ENCODE measurements at regions not wholly inside any gene's neighbourhood (a gene's known extent, or its start where the extent isn't known, plus 50 kb on each side); places are given as distances from the start of the nearest gene placed in this dataset.

- in situ Hi-C loops (cut with HindIII; ENCODE audit: low sequenced_read_pairs): no loop called here
- DNase-seq (ENCODE audit: low spot score): peak; percentile 81
Measured at GRCh38 chr17:77644181-77645071, 314.1 kb upstream of the TNRC6C start.

DNA sequence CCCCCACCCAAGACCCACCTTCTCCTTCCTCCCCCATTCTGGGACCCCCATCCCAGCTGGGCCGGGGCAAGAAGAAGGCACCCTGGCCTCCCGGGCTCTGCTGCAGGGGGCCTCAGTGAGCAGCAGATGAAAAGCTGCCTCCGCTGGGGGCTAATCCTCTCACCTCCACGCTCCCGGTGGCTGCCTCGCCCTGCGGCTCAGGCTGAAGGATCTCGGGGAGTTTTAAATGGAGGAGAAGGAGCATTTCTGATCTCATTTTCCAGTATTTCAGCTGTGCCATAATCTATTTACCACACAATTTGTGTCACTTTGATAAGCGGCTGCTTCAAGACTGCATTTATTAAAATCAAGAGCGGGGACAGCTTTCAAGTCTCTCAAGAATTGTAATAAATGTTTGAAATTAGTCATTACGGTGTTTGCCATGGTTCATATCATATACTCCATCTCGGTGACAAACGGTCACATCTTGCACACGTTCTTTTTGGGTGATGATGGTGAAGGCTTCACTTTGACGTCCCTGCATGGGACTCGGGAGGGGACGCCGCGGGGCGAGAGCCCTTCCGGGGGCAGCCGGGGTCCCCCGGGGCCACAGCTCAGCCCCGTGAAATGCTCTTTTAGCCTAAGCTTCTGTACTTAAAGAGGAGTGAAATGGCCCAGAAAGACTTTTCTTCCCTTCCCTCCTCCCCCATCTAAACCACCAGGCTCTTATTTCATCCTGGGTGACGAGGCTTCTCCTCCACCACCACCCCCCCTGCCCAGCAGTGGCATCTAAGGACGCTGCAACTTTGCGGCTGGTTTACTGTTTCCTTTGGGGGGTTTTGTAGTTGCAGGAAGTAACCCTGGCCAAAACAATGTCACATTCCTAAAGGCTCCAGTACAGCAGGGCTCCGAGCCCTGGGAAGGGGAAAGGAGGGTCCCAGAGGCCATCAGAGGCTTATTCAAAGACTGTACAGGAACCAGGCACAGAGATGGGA, 313.1 kb upstream of the TNRC6C start:
- DNase-seq (ENCODE audit: low spot score): no peak
- in situ Hi-C loops (cut with HindIII; ENCODE audit: low sequenced_read_pairs): no loop called here

GRCh38 chr17:77646046-77646430, 312.5 kb upstream of the TNRC6C start:
- no peak for DNase-seq (ENCODE audit: low spot score)
- in situ Hi-C loops (cut with HindIII; ENCODE audit: low sequenced_read_pairs): no loop called here

GRCh38 chr17:77647531-77647930, 311.0 kb upstream of the TNRC6C start:
- in situ Hi-C loops (cut with HindIII; ENCODE audit: low sequenced_read_pairs): no loop called here
- DNase-seq (ENCODE audit: low spot score): no peak

GRCh38 chr17:77649717-77650211, 308.7 kb upstream of the TNRC6C start:
- in situ Hi-C loops (cut with HindIII; ENCODE audit: low sequenced_read_pairs): no loop called here
- DNase-seq (ENCODE audit: low spot score): no peak

DNA sequence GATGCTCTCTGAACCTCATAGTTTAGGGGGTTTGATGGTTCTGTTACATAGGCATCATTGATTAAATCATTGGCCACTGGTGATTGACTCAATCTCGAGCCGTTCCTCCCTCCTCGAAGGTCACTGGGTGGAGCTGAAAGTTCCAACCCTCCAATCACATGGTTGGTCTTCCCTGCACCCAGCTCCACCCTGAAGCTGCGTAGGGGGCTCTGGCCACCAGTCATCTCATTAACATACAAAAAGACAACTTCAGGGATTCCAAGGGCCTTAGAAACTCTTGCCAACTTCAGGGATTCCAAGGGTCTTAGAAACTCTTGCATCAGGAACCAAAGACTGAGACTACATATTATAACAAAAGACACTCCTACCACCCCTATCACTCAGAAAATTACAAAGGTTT, 306.5 kb upstream of the TNRC6C start:
- no peak for DNase-seq (ENCODE audit: low spot score)
- in situ Hi-C loops (cut with HindIII; ENCODE audit: low sequenced_read_pairs): no loop called here

DNA sequence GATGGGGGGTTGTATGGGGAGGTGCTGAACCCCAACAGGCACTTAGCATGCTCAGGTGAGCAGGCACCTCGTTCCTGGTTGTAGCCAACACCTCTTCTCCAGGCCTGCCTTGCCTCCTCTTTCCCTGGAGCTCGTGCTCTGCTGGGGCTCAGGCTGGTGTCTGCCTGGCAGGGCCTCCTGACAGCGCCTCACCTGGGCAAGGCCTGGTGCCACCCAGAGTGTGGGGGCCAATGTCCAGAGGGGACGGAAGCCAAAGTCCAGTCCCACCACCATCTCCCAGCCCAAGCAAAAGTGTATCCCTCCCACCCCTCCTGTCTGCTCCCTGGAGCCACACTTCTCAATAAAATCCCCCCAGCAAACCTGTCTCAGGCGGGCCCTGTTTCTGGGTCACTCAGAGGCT, 304.2 kb upstream of the TNRC6C start:
- in situ Hi-C loops (cut with HindIII; ENCODE audit: low sequenced_read_pairs): no loop called here
- no peak for DNase-seq (ENCODE audit: low spot score)

- no peak for DNase-seq (ENCODE audit: low spot score)
- in situ Hi-C loops (cut with HindIII; ENCODE audit: low sequenced_read_pairs): no loop called here
Measured at GRCh38 chr17:77654850-77655249, 303.7 kb upstream of the TNRC6C start.

DNA sequence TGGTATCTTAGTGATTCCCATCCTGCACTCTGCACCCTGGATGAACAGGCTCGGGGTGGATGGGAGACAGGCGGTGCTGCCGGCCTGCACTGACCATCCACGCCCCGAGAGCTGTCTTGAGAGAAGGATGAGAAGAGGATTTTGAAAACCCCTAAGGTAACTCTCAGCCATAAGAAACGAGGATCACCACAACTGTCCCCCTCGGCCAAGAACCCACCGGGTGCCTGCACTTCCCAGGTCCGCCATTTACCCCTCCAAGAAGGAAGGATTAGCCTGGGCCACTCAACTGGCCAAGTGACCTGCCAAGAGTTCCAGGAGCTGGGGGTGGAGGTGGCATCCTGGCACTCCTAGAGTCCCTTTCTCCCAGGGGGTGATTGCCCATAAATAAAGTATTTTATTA, 302.4 kb upstream of the TNRC6C start:
- DNase-seq (ENCODE audit: low spot score): no peak
- in situ Hi-C loops (cut with HindIII; ENCODE audit: low sequenced_read_pairs): no loop called here

DNA sequence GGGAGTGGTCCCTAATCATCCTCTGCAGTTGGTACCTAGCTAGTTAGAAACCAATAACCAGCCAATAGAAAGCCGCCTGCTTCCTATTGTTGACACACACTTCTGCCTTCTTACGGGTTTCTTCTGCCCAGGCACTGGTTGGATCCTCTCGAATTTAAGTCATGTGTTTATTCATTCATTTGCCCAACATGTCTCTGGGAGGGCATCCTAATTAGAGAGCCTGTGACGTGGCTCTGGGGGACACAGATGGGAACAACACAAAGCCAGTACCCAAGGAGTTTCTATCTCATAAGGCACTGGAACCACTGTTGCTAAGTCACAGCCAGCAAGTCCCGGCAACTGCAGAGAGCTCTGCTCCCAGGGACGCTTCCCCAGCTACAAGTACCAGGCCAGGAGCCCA, 300.7 kb upstream of the TNRC6C start:
- in situ Hi-C loops (cut with HindIII; ENCODE audit: low sequenced_read_pairs): no loop called here
- DNase-seq (ENCODE audit: low spot score): peak; percentile 73

- no peak for DNase-seq (ENCODE audit: low spot score)
Measured at GRCh38 chr17:77660524-77660923, 298.0 kb upstream of the TNRC6C start.

DNA sequence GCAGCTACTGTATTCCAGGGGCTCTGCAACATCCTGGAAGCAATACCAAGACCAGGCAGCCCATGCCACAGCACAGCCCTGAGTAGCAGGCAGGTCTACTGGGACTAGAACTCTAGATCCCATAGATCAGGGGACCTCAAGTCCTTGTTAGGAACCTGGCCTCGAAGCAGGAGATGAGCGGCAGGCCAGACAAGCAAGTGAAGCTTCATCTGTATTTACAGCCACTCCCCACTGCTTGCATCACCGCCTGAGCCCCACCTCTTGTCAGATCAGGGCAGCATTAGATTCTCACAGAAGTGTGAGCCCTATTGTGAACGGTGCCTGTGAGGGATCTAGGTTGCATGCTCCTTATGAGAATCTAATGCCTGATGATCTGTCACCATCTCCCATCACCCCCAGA, 295.7 kb upstream of the TNRC6C start:
- DNase-seq (ENCODE audit: low spot score): no peak
- in situ Hi-C loops (cut with HindIII; ENCODE audit: low sequenced_read_pairs): no loop called here

More at GRCh38 chr17:77660524-77660923, 298.0 kb upstream of the TNRC6C start:
- in situ Hi-C loops (cut with HindIII; ENCODE audit: low sequenced_read_pairs): no loop called here

DNA sequence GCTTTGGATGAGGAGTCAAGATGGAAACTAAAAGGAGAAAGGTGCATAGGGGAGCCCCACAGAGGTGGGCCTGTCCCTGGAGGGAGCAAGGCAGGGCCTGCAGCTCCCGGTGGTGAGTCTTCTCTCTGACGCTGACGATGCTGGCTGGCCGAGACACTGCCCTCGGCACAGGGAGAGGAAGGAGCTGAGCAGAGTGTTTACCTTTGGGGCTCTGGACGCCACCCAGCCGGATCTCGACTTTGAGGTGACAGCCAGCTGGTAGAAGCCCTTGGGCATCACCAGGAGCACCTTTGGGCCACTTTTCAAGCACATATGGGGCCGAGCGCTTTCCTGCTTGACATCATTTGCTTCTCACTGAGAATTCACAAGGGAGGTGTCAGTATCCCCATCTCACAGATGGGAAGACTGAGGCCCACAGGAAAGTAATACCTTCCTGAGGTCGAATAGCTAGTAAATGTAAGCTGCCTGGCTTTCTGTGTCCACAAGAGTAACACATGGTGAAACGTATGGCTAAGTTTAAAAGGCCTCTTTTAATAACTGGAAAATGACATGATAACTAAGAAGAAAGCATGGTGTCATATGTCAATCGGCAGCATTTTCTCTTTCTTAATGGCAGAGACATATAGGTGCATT, 294.3 kb upstream of the TNRC6C start:
- DNase-seq (ENCODE audit: low spot score): no peak
- in situ Hi-C loops (cut with HindIII; ENCODE audit: low sequenced_read_pairs): no loop called here

DNA sequence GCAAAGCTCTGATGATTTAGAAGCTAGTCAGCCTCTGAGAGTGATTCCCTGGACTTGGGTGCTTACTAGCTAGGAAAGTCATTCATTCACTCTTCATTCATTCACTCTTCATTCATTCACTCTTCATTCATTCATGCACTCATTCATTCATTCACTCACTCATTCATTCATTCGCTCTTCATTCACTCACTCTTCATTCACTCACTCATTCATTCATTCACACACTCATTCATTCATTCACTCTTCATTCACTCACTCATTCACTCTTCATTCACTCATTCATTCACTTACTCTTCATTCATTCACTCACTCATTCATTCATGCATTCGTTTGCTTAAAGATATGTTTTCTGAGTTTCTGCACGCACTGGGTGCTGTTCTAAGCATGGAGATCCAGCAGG, 292.7 kb upstream of the TNRC6C start:
- in situ Hi-C loops (cut with HindIII; ENCODE audit: low sequenced_read_pairs): no loop called here
- no peak for DNase-seq (ENCODE audit: low spot score)

DNA sequence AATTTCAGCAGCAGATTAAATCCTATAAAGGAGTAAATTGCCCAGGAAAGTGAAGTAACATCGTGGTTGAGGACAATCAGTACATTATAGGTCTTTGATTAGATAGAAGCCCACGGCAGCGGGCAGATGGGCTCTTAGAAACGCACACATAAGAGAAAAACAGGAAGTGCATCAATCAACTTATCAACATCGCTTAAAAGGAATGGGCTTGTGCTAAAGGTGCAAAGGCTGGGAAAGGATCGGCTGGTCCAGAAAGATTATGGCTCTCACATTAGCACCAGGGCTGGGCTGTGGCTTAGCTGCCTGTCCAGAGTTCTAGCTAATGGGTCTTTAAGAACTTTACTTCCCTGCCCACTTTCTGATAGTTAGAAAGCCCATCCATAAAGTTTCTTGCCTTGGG, 292.0 kb upstream of the TNRC6C start:
- in situ Hi-C loops (cut with HindIII; ENCODE audit: low sequenced_read_pairs): no loop called here
- no peak for DNase-seq (ENCODE audit: low spot score)

- in situ Hi-C loops (cut with HindIII; ENCODE audit: low sequenced_read_pairs): no loop called here
- no peak for DNase-seq (ENCODE audit: low spot score)
Measured at GRCh38 chr17:77666881-77667395, 291.6 kb upstream of the TNRC6C start.

GRCh38 chr17:77667478-77667877, 291.0 kb upstream of the TNRC6C start:
- in situ Hi-C loops (cut with HindIII; ENCODE audit: low sequenced_read_pairs): no loop called here
- DNase-seq (ENCODE audit: low spot score): no peak

DNA sequence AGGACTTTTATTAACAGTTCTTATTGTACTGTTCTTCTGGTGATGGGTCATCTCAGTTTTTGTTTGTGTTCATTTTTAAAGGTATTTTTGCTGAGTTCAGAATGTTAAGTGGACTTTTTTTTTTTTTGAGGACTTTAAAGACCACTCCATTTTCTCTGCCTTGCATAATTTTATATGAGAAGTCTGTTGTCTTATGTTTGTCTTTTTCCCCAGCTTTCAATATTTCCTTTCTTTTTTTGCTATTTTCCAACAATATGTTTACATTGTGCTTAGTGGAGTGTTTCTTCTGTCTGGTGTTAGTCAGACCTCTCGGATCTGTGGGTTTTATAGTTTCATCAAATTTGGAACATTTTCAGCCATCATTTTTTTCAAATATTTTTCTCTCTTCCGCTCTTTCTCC, 290.0 kb upstream of the TNRC6C start:
- in situ Hi-C loops (cut with HindIII; ENCODE audit: low sequenced_read_pairs): no loop called here
- DNase-seq (ENCODE audit: low spot score): no peak

- DNase-seq (ENCODE audit: low spot score): no peak
- in situ Hi-C loops (cut with HindIII; ENCODE audit: low sequenced_read_pairs): no loop called here
Measured at GRCh38 chr17:77670173-77670572, 288.3 kb upstream of the TNRC6C start.

All from G401 (cell line).